GM12891 (cell line): ENCODE measurements at regions not wholly inside any gene's neighbourhood (a gene's known extent, or its start where the extent isn't known, plus 50 kb on each side); places are given as distances from the start of the nearest gene placed in this dataset.

Source experiments
- DNase-seq: peaks from one replicate; pipeline ENCODE4 v3.0.0; 2011; ENCODE audit warnings: low spot score; ENCODE audit not compliant: insufficient read length
- FAIRE-seq: peaks from 2 replicates; lab custom pipeline; 2011; peaks lifted over from hg19 to GRCh38; lab: Jason Lieb, UNC
- PAX5 ChIP-seq: IDR thresholded peaks from 2 replicates; pipeline ENCODE4 v1.6.1; 2011; ENCODE audit warnings: low read length, moderate library complexity, mild to moderate bottlenecking; ENCODE audit not compliant: insufficient read depth, severe bottlenecking
- POLR2A ChIP-seq: IDR thresholded peaks from 2 replicates; pipeline ENCODE4 v1.6.1; 2011; ENCODE audit warnings: low read depth, low read length, control low read depth
- POLR2AphosphoS5 ChIP-seq: IDR thresholded peaks from 2 replicates; pipeline ENCODE4 v1.6.1; 2011; ENCODE audit warnings: low read depth, low read length, control low read depth
- POU2F2 ChIP-seq: IDR thresholded peaks from 2 replicates; pipeline ENCODE4 v1.6.1; 2011; ENCODE audit warnings: low read depth, mild to moderate bottlenecking, control low read depth, low read length, moderate library complexity
- SPI1 ChIP-seq: IDR thresholded peaks from 2 replicates; pipeline ENCODE4 v1.6.1; 2011; ENCODE audit warnings: low read depth, low read length, control low read depth
- TAF1 ChIP-seq: IDR thresholded peaks from 2 replicates; pipeline ENCODE4 v1.6.1; 2011; ENCODE audit warnings: low read depth, low read length, control low read depth

DNA sequence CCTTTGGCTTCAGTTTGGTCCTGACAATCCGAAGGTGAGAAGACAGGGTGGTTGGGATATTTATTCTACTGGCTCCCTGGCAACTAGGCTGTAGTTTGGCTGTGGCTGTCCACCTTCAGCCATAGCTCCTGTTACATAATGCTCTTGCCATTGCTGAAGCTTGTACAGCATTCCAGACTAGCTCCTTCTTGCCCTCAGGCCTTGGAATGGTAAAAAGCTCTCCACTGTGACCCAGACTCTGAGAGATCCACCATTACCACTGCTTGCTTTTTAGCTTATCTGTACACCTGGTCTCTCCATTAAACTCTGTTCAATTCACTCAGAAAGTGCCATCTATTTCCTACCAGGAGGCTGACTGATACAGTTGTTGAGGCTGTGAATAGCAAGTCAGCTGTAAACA is 231.8 kb upstream of the MON1B start:
- DNase-seq (no peak), FAIRE-seq (no peak)
- TF ChIP-seq TAF1 = no peak
- no peak for TF ChIP-seq PAX5
- no peak for TF ChIP-seq SPI1
- TF ChIP-seq POU2F2 = no peak
- no peak for TF ChIP-seq POLR2AphosphoS5
- no peak for TF ChIP-seq POLR2A

DNA sequence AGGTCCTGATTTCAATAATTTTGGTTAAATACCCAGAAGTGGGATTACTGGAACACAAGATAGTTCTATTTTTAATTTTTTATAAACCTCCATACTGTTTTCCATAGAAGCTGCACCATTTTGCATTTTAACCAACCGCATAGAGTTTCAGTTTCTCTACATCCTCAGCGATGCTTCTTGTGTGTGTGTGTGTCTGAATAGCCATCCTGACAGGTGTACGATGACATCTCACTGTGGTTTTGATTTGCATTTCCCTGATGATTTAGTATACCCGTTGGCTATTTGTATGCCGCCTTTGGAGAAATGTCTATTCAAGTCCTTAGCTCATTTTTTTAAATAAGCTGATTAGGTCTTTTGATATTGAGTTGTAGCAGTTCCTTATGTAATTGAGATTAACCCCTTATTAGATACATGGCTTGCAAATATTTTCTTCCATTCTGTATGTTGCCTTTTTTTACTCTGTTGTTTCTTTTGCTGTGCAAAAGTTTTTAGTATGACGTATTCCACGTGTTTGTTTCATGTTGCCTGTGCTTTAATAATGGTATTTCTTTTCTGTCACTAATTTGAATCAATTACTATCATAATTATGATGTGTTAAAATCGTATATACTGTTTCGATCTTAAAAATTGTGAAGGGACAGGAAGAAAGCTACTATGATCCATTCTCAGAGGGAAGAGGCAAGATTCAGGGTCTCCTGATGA is 227.2 kb upstream of the MON1B start:
- DNase-seq (no peak), FAIRE-seq (no peak)
- TF ChIP-seq SPI1 = no peak
- TF ChIP-seq TAF1 = no peak
- no peak for TF ChIP-seq POLR2AphosphoS5
- TF ChIP-seq POU2F2 = no peak
- TF ChIP-seq POLR2A = no peak
- TF ChIP-seq PAX5 = no peak

DNA sequence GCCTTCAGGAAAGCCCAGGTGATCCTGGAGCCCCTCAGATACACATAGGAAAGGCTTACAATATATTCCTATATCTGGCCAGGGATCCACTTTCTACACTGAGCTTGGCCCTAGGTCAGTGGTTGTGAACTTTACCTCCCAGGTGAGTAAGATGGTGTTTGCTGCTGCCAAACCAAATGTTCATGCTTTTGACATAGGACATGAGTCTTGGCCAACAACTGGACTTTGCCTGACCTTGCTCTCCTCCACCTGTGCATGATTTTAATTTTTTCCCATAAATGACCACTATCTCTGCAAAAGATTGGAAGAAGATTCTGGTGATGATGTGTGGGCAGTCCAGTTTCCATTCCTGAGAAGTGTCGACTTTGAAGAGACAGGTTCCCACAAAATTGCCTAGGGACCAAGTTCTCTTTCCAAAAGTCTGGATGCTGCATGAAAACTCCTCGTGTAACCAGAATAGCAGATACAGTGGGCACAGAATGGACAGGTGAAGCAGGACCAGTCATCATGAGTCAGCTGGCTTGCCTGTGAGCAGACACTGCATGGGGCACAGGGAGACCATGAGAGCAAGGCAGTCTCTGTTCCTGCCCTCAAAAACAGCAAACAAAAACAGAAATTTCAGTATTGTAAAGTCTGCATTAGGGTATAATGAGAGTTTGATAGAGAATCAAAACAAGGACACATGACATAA is 226.4 kb upstream of the MON1B start:
- no peak for FAIRE-seq
- TF ChIP-seq TAF1 = no peak
- TF ChIP-seq POU2F2 = no peak
- no peak for TF ChIP-seq POLR2AphosphoS5
- no peak for TF ChIP-seq SPI1
- TF ChIP-seq PAX5 = no peak
- no peak for TF ChIP-seq POLR2A
- DNase-seq = no peak

DNA sequence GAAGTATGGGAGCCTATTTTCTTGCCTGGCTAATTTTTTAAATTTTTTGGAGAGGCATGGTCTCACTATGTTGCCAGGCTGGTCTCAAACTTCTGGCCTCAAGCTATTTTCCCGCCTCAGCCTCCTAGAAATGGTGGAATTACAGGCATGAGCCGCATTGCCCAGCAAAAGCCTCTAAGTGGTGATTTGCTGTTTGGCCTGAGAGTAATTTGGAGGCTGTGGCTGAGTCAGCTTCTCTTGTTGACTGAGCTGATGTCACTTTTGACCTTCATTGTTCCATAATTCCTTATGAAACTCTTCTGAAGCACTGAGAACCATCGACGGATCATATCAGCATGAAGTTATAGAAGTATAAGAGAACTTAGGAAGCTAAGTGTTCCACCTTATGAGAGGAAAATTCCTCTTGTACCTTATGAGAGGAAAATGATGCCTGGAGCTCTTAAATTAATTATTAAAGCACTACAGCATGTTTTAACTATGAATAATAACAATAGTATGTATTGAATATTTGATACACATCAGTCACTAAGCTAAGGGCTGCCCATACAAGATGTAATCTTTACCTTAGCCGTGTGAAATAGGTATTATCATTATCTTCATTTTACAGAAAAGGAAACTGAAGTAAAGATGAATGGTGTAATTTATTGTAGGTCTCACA is 220.8 kb upstream of the MON1B start:
- no peak for TF ChIP-seq PAX5
- TF ChIP-seq SPI1 = no peak
- no peak for TF ChIP-seq POLR2A
- no peak for DNase-seq
- no peak for FAIRE-seq

DNA sequence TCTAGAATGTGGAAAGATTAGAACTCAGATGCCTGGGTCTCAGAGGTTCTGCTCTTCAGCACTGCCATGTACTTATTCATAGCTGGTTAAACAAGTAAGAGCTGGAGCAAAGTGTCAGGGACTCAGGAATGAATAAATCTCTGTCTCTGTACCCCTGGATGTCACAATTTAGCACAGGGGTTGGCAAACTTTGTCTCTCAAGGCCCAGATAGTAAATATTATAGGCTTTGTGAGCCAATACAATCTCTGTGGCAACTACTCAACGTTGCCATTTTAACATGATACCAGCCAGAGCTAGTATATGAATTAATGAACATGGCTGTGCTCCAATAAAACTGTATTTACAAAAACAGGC is 220.3 kb upstream of the MON1B start:
- FAIRE-seq (no peak), DNase-seq (no peak)
- TF ChIP-seq POLR2A = no peak
- TF ChIP-seq POU2F2 = no peak
- TF ChIP-seq TAF1 = no peak
- no peak for TF ChIP-seq SPI1
- no peak for TF ChIP-seq PAX5
- no peak for TF ChIP-seq POLR2AphosphoS5

DNA sequence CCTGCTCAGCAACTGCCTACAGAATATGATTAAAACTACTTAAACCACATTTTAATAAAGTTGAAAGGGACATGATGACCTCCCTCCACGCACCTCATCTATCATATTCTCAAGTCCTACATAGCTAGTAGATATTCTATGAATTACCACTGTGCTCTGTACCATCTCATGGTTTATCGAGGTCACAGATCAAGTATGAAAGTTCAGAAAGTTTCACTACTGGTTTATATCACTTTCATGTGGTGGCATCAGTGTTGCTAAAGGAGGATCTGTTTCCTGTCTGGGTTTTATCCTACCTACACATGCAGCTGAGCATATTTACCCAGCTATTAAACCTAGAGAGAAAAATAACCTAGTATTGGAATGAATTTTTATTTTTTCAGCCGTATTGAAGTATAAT is 214.9 kb upstream of the MON1B start:
- TF ChIP-seq SPI1 = peak; percentile 17; the same call in 1 of the 2 replicates
- no peak for TF ChIP-seq POLR2AphosphoS5
- FAIRE-seq (no peak), DNase-seq (no peak)

DNA sequence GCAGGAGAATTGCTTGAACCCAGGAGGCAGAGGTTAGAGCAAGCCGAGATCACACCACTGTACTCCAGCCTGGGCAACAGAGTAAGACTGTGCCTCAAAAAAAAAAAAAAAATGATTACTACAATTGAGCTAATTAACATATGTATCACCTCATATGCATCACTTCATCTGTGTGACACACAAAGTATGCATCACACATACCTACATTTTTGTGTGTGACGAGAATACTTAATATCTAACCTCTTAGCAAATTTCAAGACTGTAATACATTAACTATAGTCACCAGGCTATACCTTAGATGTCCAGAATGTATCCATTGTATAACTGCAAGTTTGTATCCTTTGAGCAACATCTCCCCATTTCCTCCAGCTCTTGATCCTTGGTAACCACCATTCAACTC is 214.2 kb upstream of the MON1B start:
- FAIRE-seq (no peak), DNase-seq (no peak)
- TF ChIP-seq PAX5 = no peak
- no peak for TF ChIP-seq POLR2A
- no peak for TF ChIP-seq POLR2AphosphoS5
- TF ChIP-seq SPI1 = no peak
- TF ChIP-seq POU2F2 = no peak
- no peak for TF ChIP-seq TAF1

DNA sequence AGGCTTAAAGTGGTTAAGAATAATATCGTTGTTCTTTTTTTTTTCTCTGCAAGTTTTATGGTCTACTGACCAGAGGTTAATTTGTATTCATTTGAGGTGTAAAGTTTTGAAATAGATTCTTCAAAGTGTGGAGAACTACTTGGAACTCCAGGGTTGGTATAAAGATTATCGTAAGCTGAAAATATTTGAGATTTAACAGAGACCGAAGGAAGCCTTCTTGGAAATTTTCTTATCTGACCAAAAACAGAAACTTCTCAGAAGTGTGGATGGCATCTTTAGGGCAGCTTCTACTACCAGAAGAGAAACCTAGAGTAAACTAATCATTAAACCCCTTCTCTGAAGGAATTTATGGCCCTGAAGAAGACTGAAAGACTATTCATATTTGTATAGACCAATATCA is 206.8 kb upstream of the MON1B start:
- no peak for TF ChIP-seq POLR2AphosphoS5
- TF ChIP-seq POU2F2 = no peak
- no peak for TF ChIP-seq PAX5
- DNase-seq (no peak), FAIRE-seq (no peak)

DNA sequence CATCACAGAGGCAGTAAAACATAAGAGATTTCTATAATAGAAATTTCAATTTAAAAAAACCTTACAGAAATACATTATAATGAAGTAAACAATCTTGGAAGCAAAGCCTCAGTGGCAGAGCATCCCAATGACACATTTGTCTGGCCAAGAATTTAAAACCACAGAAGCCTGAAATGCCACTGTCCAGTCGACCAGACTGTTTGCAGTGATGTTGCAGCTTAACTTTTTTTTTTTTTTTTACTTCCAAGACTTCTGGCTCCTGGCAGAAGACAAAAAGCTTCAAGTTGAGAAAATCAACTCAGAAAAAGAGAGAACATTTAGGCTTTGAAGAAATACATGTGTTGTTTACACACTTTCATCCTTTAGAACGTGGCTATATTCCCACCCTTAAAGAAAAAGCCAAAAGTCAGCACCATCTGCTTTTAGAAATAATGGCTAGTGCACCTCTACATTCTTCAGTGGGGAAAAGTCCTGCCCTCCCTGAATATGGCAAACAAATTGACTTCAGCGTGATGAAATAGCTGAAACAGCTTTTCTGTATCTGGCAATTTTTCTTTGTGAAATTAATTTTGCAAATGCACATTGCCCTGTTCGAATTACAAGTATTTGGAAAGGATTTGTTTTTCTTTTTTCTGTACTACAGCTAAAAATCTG is 205.5 kb upstream of the MON1B start:
- TF ChIP-seq SPI1 (no peak), POLR2A (no peak), POLR2AphosphoS5 (no peak), POU2F2 (no peak), PAX5 (no peak), TAF1 (no peak)
- no peak for FAIRE-seq
- DNase-seq = no peak

DNA sequence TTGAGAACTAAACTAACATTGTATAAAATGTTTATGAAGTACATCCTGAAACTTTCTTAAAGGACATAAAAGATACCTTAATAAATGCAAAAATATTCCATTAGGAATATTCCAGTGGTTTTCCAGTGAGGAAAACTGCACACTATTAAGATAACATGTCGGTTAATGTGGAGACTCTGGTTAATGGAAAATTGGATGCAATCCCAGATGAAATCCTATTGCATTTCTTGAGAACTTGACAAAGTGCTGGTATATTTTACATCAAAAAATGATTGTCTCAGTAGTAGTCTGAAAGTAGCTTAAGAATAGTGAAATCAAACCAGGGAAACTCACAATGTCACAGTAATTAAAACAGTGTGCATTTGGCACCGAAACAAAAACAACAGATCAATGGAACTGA is 202.5 kb upstream of the MON1B start:
- FAIRE-seq = no peak
- TF ChIP-seq POU2F2 (no peak), POLR2A (no peak), TAF1 (no peak), POLR2AphosphoS5 (no peak), SPI1 (no peak), PAX5 (no peak)
- no peak for DNase-seq
